ENCODE measurements at regions not wholly inside any gene's neighbourhood (a gene's known extent, or its start where the extent isn't known, plus 50 kb on each side); places are given as distances from the start of the nearest gene placed in this dataset.

GRCh38 chr3:124347418-124347817 lies 355.5 kb upstream of the ROPN1 start:
- TF ChIP-seq CTCF (conservative IDR thresholded peaks at IDR 0.05) (no peak), EZH2 (IDR thresholded peaks at IDR 0.05; ENCODE audit: low read depth) (no peak)
